ENCODE measurements at regions not wholly inside any gene's neighbourhood (a gene's known extent, or its start where the extent isn't known, plus 50 kb on each side); places are given as distances from the start of the nearest gene placed in this dataset.

GRCh38 chr2:14051401-14051800 lies 581.1 kb upstream of the LRATD1 start:
- no peak for DNase-seq (ENCODE audit: low spot score in 2 of 2)
- no peaks in the 10 kb centered on the region for H3K36me3 ChIP-seq
- H3K27me3 ChIP-seq = no peaks in the 10 kb centered on the region
- TF ChIP-seq EP300 (IDR thresholded peaks at IDR 0.05) (no peak), POLR2A (IDR thresholded peaks at IDR 0.05) (no peak), CTCF (IDR thresholded peaks at IDR 0.05) (no peak)
- H3K9me3 ChIP-seq = no peaks in the 10 kb centered on the region
- H3K27ac ChIP-seq = no peak overlapping the region
- H3K4me1 ChIP-seq = no peaks in the 10 kb centered on the region
- WGBS, 2 donors = 68 to 89% methylated on average over 2 of the region's 2 CpGs
- no peak overlapping the region for H3K4me3 ChIP-seq

GRCh38 chr2:14053105-14053504 lies 579.4 kb upstream of the LRATD1 start:
- WGBS, 2 donors = 89 to 91% methylated on average over 4 of the region's 4 CpGs
- TF ChIP-seq CTCF (IDR thresholded peaks at IDR 0.05) (no peak), EP300 (IDR thresholded peaks at IDR 0.05) (no peak), POLR2A (IDR thresholded peaks at IDR 0.05) (no peak)

GRCh38 chr2:14064346-14064745 lies 568.2 kb upstream of the LRATD1 start:
- 78 to 88% methylated on average over 2 of the region's 2 CpGs for WGBS, 2 donors
- no peak for DNase-seq (ENCODE audit: low spot score in 2 of 2)
- no peak for TF ChIP-seq CTCF (IDR thresholded peaks at IDR 0.05)
- TF ChIP-seq EP300 (IDR thresholded peaks at IDR 0.05) = no peak
- TF ChIP-seq POLR2A (IDR thresholded peaks at IDR 0.05) = no peak

More at GRCh38 chr2:14053105-14053504, 579.4 kb upstream of the LRATD1 start:
- no peak overlapping the region for H3K4me3 ChIP-seq
- H3K9me3 ChIP-seq = peaks cover 0 to 4% (median 0%) of the 10 kb centered on the region in 4 donors
- no peak for DNase-seq (ENCODE audit: low spot score in 2 of 2)
- no peaks in the 10 kb centered on the region for H3K4me1 ChIP-seq
- no peak overlapping the region for H3K27ac ChIP-seq
- H3K36me3 ChIP-seq = no peaks in the 10 kb centered on the region
- no peaks in the 10 kb centered on the region for H3K27me3 ChIP-seq

GRCh38 chr2:14072338-14072737 lies 560.2 kb upstream of the LRATD1 start:
- Histone ChIP-seq H3K4me3 (no peak overlapping the region), H3K4me1 (no peaks in the 10 kb centered on the region), H3K36me3 (no peaks in the 10 kb centered on the region), H3K27me3 (no peaks in the 10 kb centered on the region), H3K27ac (no peak overlapping the region), H3K9me3 (no peaks in the 10 kb centered on the region)
- no peak for DNase-seq (ENCODE audit: low spot score in 2 of 2)
- WGBS, 2 donors = 21 to 28% methylated on average over 1 of the region's 1 CpG
- no peak for TF ChIP-seq EP300 (IDR thresholded peaks at IDR 0.05)
- TF ChIP-seq POLR2A (IDR thresholded peaks at IDR 0.05) = no peak
- TF ChIP-seq CTCF (IDR thresholded peaks at IDR 0.05) = no peak

More at GRCh38 chr2:14064346-14064745, 568.2 kb upstream of the LRATD1 start:
- Histone ChIP-seq H3K9me3 (no peaks in the 10 kb centered on the region), H3K4me1 (no peaks in the 10 kb centered on the region), H3K27ac (no peak overlapping the region), H3K4me3 (no peak overlapping the region), H3K27me3 (no peaks in the 10 kb centered on the region), H3K36me3 (no peaks in the 10 kb centered on the region)

GRCh38 chr2:14074691-14075090 lies 557.8 kb upstream of the LRATD1 start:
- H3K27me3 ChIP-seq = no peaks in the 10 kb centered on the region
- H3K27ac ChIP-seq = no peak overlapping the region
- TF ChIP-seq CTCF (IDR thresholded peaks at IDR 0.05) (no peak), POLR2A (IDR thresholded peaks at IDR 0.05) (no peak), EP300 (IDR thresholded peaks at IDR 0.05) (no peak)
- no peak for DNase-seq (ENCODE audit: low spot score in 2 of 2)
- H3K4me3 ChIP-seq = no peak overlapping the region
- no peaks in the 10 kb centered on the region for H3K36me3 ChIP-seq
- WGBS, 2 donors = 16 to 26% methylated on average over 1 of the region's 1 CpG
- H3K9me3 ChIP-seq = no peaks in the 10 kb centered on the region
- no peaks in the 10 kb centered on the region for H3K4me1 ChIP-seq

Data from tibial nerve (tissue), 4 donors.